ENCODE measurements at regions not wholly inside any gene's neighbourhood (a gene's known extent, or its start where the extent isn't known, plus 50 kb on each side); places are given as distances from the start of the nearest gene placed in this dataset.

DNA sequence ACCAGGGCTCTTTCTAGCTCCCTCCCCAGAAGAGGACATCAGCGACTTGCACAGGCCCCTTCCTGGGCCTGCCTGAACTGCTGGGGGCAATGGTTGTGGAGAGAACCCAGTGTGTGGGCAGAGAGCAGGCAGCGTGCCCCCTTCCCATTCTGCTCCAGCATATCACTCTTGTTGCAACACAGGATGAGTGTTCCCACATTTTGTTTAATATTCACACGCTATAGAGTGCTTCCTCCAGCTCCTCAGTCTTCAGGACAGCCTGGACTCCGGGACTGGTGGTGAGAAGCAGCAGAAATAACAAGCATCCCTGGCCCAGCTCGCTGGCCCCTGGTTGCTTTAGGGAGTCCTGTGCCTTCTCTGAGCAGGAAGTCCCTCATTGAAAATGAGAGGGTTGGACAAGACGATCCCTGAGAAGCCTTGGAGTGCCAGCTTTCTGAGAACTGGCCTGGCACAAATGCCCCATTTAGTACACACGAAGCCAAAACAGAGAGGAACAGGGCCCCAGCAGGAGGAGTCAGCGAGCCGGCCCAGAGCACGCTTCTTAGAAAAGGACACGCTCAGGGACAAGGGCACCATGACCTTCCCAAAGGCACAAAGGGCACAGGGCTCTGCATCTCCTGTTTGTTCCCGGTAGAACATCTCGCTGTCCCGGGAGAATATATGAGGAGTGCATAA, 84.2 kb upstream of the FOXC1 start:
- CTCF ChIA-PET = interaction anchor here (0.6 to 2.4 kb wide), 5 partner anchors 11 to 622 kb away, joined by 4 to 11 read pairs (median 7); no protein-coding TSS in a partner anchor
- POLR2A ChIA-PET = no interaction called here
- Histone ChIP-seq H3K27me3 (ENCODE audit: control insufficient read depth, insufficient read depth, low read length) (no peaks in the 10 kb centered on the region), H3K36me3 (ENCODE audit: control insufficient read depth, insufficient read depth, low read length) (no peaks in the 10 kb centered on the region), H3K4me3 (ENCODE audit: low read depth, low read length) (no peak overlapping the region)
- no peak for DNase-seq (ENCODE audit: low read depth)
- TF ChIP-seq, protein P1, sequence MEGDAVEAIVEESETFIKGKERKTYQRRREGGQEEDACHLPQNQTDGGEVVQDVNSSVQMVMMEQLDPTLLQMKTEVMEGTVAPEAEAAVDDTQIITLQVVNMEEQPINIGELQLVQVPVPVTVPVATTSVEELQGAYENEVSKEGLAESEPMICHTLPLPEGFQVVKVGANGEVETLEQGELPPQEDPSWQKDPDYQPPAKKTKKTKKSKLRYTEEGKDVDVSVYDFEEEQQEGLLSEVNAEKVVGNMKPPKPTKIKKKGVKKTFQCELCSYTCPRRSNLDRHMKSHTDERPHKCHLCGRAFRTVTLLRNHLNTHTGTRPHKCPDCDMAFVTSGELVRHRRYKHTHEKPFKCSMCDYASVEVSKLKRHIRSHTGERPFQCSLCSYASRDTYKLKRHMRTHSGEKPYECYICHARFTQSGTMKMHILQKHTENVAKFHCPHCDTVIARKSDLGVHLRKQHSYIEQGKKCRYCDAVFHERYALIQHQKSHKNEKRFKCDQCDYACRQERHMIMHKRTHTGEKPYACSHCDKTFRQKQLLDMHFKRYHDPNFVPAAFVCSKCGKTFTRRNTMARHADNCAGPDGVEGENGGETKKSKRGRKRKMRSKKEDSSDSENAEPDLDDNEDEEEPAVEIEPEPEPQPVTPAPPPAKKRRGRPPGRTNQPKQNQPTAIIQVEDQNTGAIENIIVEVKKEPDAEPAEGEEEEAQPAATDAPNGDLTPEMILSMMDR (IDR thresholded peaks at IDR 0.05; ENCODE audit: insufficient read depth, low read depth, low read length) = 0 out of 2 replicates have a peak, but pooled peaks have one; percentile 1

DNA sequence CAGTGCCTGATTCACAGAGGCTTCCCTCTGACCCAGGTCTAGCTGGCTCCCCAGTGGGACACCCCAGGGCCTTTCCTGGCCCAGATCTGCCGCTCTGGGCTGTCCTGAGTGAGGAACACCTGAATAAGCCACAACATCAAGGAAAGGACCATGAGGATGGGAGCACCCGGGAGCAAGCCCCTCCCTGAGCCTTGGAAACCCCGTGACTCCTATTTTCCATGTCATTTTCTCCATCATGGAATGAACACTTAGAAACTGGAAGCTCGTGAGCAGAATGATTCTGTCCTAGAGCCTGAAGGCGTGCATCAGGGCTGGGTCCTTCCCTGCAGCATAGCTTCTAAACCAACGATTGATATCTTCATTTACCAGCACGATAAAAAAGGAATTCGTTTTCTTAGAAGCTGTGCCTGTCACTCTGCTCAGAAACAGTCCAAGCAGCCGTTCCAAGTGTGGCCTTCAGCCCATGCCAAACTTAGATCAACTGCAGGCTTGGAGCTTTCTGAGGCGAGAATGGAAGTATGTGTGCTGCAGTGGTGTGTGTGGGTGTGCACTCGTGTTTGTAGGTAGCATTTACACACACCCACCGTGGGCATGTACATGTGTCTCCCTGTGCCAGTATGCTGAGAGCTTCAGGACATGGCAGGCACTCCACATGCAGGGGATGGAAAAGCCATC, 83.2 kb upstream of the FOXC1 start:
- ChIA-PET CTCF (interaction anchor here (2.2 kb wide), 1 partner anchor 26 kb away, joined by 7 read pairs; no protein-coding TSS in a partner anchor), POLR2A (no interaction called here)
- Histone ChIP-seq H3K36me3 (ENCODE audit: control insufficient read depth, insufficient read depth, low read length) (no peaks in the 10 kb centered on the region), H3K27me3 (ENCODE audit: control insufficient read depth, insufficient read depth, low read length) (no peaks in the 10 kb centered on the region), H3K4me3 (ENCODE audit: low read depth, low read length) (no peak overlapping the region)
- TF ChIP-seq, protein P1 (IDR thresholded peaks at IDR 0.05; ENCODE audit: insufficient read depth, low read depth, low read length) = no peak
- DNase-seq (ENCODE audit: low read depth) = no peak

DNA sequence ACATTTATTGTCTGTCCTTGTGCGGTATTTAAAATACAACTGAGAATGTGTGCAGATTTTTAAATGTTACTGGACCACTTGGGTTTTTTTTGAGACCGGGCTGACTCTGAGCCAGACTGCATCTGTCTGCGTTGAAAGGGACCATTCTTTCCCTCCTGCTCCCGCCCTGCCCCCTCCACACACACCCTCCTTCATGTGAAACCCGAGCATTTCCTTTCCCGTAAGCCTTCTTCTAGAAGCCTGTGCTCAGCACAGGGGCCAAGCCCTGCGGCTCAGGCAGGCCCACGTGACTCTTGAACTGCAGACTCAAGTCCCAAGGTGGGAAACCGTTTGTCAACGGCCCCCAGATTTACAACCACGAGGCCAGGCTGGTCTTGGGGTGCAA, 82.7 kb upstream of the FOXC1 start:
- DNase-seq (ENCODE audit: low read depth) = no peak
- Histone ChIP-seq H3K4me3 (ENCODE audit: low read depth, low read length) (no peak overlapping the region), H3K36me3 (ENCODE audit: control insufficient read depth, insufficient read depth, low read length) (no peaks in the 10 kb centered on the region), H3K27me3 (ENCODE audit: control insufficient read depth, insufficient read depth, low read length) (no peaks in the 10 kb centered on the region)
- POLR2A ChIA-PET = no interaction called here
- TF ChIP-seq, protein P1 (IDR thresholded peaks at IDR 0.05; ENCODE audit: insufficient read depth, low read depth, low read length) = no peak
- CTCF ChIA-PET = interaction anchor here (2.0 to 2.2 kb wide), 2 partner anchors 26 to 28 kb away, joined by 6 to 7 read pairs; no protein-coding TSS in a partner anchor

DNA sequence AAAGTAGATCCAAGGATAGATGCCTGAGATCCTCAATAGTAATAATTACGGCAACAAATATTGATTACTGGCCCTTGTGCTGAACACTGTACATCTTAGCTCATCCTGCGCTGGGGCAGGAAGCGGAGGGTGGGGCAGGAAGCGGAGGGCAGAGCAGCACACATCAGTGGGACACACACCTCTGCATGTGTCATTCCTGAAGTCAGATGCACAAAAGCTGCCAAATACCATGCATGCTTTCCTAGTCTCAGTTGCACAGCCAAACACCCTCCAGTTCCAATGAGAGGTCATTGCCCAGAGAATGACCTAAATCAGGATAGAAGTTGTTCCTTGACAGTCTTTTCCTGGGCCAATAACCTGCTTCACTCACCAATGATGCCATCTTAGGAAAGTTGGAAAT, 74.4 kb upstream of the FOXC1 start:
- no peak for DNase-seq (ENCODE audit: low read depth)
- ChIA-PET POLR2A (no interaction called here), CTCF (no interaction called here)
- Histone ChIP-seq H3K36me3 (ENCODE audit: control insufficient read depth, insufficient read depth, low read length) (no peaks in the 10 kb centered on the region), H3K4me3 (ENCODE audit: low read depth, low read length) (no peak overlapping the region), H3K27me3 (ENCODE audit: control insufficient read depth, insufficient read depth, low read length) (no peaks in the 10 kb centered on the region)
- TF ChIP-seq, protein P1 (IDR thresholded peaks at IDR 0.05; ENCODE audit: insufficient read depth, low read depth, low read length) = no peak

DNA sequence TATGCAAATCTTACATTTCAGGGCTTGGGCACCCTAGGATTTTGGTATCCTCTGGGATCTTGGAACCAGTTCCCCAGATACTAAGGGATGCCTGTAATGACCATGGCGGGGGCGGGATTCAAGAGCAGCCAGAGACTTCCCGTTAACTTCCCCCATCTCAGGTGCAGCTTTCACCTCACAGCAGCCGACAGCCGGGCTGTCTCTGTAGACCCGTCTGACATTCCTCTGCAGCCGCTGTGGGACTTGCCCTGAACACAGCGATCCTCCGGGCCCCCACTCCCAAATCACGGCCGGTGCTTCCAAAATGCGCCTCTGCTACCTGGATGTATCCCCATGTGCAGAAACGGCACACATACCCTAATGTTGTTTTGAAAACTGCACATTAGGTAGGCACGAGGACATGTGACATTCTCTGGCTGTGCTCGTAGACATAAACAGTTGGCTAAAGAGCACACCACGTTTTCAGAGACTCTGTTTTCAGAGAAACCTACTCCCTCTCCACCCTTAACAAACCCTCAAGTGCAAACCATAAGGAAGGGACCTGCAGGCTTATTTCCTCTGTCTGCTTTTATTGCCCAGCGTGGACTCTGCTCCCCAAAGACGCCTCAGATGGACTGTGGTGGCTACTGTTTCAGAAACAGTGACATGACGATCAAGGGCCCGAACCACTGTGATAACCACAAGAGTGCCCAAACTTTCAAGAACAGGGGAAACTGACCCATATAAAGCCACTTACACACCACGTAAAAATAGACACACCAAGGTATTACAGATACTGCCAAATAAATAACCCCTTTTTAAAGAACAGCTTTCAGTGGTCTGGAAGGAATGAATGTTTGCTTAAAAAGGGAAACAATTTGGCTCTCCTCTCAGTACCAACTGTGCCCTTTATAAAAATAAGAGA, 72.9 kb upstream of the FOXC1 start:
- ChIA-PET POLR2A (no interaction called here), CTCF (interaction anchor here (0.6 kb wide), 1 partner anchor 13 kb away, joined by 4 read pairs; no protein-coding TSS in a partner anchor)
- Histone ChIP-seq H3K4me3 (ENCODE audit: low read depth, low read length) (no peak overlapping the region), H3K36me3 (ENCODE audit: control insufficient read depth, insufficient read depth, low read length) (no peaks in the 10 kb centered on the region), H3K27me3 (ENCODE audit: control insufficient read depth, insufficient read depth, low read length) (no peaks in the 10 kb centered on the region)
- no peak for DNase-seq (ENCODE audit: low read depth)
- TF ChIP-seq, protein P1 (IDR thresholded peaks at IDR 0.05; ENCODE audit: insufficient read depth, low read depth, low read length) = no peak

Data from BJ (cell line).